22Rv1 (cell line): ENCODE measurements at regions not wholly inside any gene's neighbourhood (a gene's known extent, or its start where the extent isn't known, plus 50 kb on each side); places are given as distances from the start of the nearest gene placed in this dataset.

ENCODE experiments used
- H3K27ac ChIP-seq: fragments of 450-650 bp; 2 replicates; pipeline ENCODE4 v1.5.1; 2017
- ZFX ChIP-seq: fragments of 450-650 bp; IDR thresholded peaks from 2 replicates; pipeline ENCODE4 v1.6.1; 2017; ENCODE audit warnings: antibody characterized with exemption, borderline replicate concordance
- TF ChIP-seq, protein P1 (sequence below): fragments of 450-650 bp; IDR thresholded peaks from 2 replicates; pipeline ENCODE4 v1.5.1; 2017; ENCODE audit warnings: mild to moderate bottlenecking

DNA sequence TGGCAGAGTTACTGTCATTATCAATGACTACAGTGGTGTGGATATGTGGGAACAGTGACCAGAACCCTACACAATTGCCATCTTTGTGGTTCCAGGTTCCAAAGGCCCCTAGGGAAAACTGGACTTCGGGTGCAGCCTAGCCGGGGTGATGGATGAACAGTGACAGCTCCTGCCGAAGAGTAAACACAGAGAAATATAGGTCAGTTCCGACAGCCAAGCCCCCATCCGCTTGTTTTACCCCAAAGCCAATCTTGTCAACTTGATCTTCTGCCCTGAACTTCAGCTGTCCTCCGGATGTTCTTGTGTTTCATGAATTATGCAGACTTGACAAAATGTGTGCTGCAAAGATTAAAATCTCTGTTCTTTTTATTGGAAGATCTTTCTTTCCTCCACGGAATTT is 200.4 kb upstream of the SRRM4 start:
- TF ChIP-seq, protein P1, sequence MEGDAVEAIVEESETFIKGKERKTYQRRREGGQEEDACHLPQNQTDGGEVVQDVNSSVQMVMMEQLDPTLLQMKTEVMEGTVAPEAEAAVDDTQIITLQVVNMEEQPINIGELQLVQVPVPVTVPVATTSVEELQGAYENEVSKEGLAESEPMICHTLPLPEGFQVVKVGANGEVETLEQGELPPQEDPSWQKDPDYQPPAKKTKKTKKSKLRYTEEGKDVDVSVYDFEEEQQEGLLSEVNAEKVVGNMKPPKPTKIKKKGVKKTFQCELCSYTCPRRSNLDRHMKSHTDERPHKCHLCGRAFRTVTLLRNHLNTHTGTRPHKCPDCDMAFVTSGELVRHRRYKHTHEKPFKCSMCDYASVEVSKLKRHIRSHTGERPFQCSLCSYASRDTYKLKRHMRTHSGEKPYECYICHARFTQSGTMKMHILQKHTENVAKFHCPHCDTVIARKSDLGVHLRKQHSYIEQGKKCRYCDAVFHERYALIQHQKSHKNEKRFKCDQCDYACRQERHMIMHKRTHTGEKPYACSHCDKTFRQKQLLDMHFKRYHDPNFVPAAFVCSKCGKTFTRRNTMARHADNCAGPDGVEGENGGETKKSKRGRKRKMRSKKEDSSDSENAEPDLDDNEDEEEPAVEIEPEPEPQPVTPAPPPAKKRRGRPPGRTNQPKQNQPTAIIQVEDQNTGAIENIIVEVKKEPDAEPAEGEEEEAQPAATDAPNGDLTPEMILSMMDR = no peak
- no peak for TF ChIP-seq ZFX
- H3K27ac ChIP-seq = no peak overlapping the region

DNA sequence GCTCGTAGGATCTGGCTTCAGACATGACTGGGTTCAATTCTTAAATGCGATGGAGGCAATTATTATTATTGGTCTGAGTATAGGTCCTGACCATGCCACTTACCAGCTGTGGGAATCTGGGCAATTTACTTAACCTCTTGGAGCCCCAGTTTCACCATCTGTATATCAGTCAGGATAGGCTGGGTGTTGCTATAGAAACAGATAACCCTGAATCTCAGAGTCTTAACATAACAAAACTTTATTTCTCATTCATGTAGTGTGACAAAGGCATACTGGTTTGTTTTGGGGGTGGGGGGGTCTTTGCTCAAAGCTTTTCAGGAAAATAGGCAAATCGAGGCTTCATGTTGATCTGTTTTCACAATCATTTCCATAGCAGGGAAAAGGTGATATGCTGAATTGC is 199.6 kb upstream of the SRRM4 start:
- TF ChIP-seq ZFX = no peak
- TF ChIP-seq, protein P1 = no peak
- H3K27ac ChIP-seq = no peak overlapping the region

DNA sequence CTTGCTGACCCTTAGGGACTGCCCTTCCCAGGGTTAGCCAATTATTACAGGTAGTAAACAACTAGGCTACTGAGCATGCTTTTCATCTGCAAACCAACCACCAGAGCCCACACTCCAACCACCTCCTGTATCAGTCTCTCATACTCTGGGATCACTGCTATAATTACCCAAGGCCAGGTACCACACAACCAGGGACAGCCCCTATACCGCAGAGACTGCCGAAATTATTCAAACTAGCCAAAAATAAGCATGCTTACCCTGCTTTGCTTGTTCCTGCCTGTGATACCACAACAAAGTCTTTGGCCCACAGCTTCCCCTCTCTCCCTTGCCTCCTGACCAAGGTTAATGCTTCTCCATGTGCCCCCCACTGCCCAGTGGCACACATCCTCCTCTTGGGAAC is 197.6 kb upstream of the SRRM4 start:
- H3K27ac ChIP-seq = no peak overlapping the region
- TF ChIP-seq, protein P1 = no peak
- TF ChIP-seq ZFX = no peak

DNA sequence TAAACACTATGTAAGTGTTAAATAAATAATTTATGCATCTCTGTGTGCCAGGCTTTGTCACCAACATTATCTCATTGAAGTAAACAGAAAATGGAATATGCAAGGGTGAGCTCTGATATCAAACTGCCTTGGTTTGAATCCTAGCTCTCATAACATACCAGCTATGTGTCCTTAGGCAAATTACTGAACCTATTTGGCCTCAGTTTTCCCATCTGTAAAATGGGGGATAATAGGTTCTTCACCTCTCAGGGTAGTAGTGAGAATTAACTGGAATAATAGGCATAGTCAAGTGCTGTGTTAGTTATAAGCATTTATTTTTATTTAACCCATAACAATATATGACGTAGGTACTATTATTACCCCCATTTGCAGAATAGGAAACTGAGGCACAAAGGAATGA is 190.8 kb upstream of the SRRM4 start:
- TF ChIP-seq, protein P1 = no peak
- TF ChIP-seq ZFX = no peak
- H3K27ac ChIP-seq = no peak overlapping the region

DNA sequence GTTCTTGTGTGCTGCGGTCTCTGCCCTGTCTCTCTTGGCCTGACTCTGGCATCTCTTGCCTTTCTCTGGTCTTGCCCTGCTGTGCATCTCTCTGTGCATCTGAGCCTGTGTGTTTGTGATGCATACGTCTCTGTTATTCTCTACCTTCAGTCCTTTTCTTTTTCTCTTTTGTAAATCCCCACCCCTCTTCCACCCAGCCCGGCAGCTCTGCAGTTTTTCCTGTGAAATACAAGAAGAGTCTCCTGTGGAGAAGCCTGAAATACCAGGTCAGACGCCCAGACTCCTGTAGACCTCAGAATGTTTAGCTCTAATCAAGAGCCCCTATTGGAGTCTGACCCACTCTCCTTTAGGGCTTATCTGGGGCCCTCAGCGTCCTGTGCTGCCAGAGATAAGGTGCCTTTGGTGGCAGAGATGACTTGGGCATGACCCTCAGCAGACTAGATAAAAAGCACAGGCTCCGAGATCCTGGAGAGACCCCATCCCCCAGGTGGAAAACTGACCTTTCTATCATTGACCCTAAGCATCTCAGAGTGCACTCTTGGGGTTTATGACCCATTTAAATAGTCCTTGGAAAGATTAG is 167.5 kb upstream of the SRRM4 start:
- TF ChIP-seq, protein P1 = no peak
- TF ChIP-seq ZFX = no peak
- H3K27ac ChIP-seq = no peak overlapping the region

DNA sequence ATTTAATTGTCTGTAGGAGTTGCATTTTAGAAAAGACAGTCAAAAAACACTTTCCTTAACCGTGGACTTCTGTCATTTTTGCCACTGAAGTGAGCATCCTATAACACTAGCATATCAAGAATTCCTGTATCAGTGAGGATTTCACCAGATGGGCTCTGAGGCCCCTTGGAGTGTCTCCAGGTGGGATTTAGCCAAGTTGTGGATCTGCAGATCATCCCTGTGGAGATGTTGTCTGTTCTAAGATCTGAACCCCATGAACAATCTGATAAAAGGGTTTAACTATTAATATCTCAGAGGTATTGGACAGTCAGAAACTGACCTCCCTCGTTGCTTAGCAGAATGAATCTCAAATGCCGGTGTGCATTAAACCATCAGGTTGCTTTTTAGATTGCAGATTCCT is 165.0 kb upstream of the SRRM4 start:
- TF ChIP-seq ZFX = no peak

DNA sequence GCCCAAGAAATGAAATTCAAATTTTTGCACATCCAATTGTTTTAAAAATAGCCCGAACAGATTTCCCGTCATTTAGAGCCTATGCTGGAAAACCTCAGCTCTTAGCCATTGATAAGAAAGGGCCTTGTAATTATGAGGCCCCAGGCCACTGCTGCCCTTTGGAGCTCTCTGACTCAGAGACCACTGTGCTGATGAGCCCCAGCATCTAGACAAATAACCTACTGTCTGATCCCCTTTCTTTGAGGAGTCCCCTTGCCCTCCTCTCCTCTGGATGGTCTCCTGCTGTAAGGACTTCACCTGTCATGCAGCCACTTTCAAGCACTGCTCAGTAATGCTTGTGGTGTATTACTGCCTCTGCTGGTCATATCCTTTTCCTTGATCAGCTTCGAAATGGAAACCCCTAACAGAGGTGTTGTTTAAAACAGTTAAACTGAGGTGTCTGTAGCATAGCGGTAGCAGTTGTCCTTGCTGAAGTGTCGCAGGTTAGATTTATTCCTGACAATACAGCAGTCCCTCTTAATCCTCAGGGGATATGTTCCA is 159.9 kb upstream of the SRRM4 start:
- TF ChIP-seq, protein P1 = no peak
- TF ChIP-seq ZFX = no peak
- H3K27ac ChIP-seq = no peak overlapping the region

More for the DNA sequence above, 165.0 kb upstream of the SRRM4 start:
- no peak overlapping the region for H3K27ac ChIP-seq

DNA sequence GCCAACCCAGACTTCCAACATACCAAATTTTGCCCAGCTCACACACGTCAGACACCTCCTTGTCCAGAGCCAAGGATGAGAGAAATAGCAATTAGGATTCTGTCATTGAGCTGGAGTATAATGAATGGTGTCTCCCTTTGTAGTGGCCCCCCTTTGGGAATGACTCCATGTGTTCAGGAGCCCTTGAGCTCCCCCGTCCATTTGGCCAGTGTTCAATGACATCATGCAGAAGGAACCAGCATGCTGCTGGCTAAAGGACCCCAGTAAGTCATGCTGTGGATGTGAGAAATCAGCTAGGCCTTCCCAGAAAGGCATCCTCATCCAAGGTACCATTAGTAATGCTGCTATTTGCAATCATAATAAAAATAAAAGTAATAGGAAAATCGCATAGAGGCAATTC is 158.8 kb upstream of the SRRM4 start:
- H3K27ac ChIP-seq = no peak overlapping the region
- TF ChIP-seq, protein P1 = no peak
- TF ChIP-seq ZFX = no peak
